ENCODE measurements at regions not wholly inside any gene's neighbourhood (a gene's known extent, or its start where the extent isn't known, plus 50 kb on each side); places are given as distances from the start of the nearest gene placed in this dataset.

GRCh38 chr4:154073107-154073822 is 284.4 kb upstream of the SFRP2 start:
- TF ChIP-seq POLR2AphosphoS5 (IDR thresholded peaks at IDR 0.05) (no peak), POLR2A (IDR thresholded peaks at IDR 0.05) (no peak), CTCF (IDR thresholded peaks at IDR 0.05) (no peak)
